ENCODE measurements at regions not wholly inside any gene's neighbourhood (a gene's known extent, or its start where the extent isn't known, plus 50 kb on each side); places are given as distances from the start of the nearest gene placed in this dataset.

DNA sequence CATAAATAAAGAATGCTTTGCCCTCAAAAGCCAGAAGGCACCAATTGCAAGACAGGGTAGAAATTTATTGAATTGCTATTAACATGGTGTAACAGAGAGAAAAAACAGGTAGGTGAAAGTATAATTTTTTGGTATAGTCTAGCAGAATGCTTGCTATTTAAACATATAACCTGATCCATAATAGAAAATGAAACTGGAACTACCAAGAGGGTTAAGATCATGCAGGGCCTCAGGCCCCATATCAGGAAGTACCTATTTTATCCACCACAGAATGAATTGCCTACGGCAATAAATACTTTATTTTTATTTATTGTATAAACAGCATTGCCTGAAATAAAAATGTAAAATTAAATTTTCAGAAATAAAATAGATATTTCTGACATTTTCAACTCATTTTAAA is 159.5 kb downstream of the PRR20E start:
- TF ChIP-seq, protein P1, sequence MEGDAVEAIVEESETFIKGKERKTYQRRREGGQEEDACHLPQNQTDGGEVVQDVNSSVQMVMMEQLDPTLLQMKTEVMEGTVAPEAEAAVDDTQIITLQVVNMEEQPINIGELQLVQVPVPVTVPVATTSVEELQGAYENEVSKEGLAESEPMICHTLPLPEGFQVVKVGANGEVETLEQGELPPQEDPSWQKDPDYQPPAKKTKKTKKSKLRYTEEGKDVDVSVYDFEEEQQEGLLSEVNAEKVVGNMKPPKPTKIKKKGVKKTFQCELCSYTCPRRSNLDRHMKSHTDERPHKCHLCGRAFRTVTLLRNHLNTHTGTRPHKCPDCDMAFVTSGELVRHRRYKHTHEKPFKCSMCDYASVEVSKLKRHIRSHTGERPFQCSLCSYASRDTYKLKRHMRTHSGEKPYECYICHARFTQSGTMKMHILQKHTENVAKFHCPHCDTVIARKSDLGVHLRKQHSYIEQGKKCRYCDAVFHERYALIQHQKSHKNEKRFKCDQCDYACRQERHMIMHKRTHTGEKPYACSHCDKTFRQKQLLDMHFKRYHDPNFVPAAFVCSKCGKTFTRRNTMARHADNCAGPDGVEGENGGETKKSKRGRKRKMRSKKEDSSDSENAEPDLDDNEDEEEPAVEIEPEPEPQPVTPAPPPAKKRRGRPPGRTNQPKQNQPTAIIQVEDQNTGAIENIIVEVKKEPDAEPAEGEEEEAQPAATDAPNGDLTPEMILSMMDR (IDR thresholded peaks at IDR 0.05) = no peak
- TF ChIP-seq POLR2A (IDR thresholded peaks at IDR 0.05) = no peak

Measured in adrenal gland (tissue), 5 donors.